NCI-H226 (cell line): ENCODE measurements at regions not wholly inside any gene's neighbourhood (a gene's known extent, or its start where the extent isn't known, plus 50 kb on each side); places are given as distances from the start of the nearest gene placed in this dataset.
"Not testable (repeated sequence)": the region's sequence is repeated elsewhere in the genome, so short reads cannot be mapped to it uniquely, and the experiment has no call there.

Experiments used
- DNase-seq: peaks from one replicate; pipeline ENCODE4 v3.0.0-alpha.2; 2015

DNA sequence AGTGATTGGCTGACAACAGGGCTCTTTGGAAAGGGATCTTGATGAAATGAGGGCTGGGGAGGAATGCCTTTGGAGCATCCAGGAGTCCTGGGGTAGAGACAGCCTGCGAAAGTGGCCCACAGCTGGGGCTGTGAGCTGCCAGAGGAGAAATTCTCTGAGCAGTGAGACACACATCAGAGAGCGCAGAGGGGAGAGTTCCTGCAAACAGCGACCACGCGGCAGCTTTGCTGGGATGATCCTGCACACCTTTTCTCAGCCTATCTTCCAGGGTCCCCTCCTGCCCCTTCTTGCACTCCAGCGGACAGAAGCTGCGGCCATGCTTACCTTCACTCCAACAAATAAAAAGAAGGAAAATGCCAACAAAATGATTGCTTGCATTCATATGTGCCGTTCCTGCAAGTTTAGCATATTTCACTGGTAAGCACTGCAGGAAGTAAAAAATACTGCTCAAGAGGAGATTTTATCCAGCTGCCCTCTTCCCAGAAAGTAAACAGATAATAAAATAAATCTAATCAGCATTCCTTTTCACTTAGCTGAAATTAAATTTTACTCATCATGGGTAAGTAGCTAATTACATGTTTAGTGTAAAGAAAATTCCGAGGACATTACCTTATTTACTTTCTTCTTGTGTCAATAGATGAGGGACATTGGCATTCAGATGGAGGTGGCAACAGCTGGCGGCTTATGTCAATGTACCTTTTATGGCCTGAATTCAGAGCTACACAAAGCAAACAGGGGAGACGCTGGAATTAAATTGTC lies 339.9 kb upstream of the ARID1B start:
- no peak for DNase-seq

DNA sequence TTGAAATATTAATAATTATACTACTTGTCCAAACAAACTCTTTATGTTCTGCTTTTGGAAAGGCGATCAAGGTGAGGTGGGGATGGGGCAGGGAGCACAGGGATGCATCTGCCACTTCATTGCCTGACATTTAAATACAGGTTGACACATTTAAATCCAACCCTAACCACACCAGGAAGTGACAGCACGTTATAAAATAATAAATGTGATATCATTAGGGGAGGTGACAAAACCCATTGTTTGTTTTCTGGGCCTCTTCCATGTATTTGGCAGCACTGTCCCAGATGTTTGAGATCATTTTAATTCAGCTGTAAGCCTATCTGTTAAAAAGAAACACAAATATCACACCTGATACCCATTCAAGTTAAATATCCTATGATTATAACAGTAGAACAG lies 342.4 kb upstream of the ARID1B start:
- no peak for DNase-seq

DNA sequence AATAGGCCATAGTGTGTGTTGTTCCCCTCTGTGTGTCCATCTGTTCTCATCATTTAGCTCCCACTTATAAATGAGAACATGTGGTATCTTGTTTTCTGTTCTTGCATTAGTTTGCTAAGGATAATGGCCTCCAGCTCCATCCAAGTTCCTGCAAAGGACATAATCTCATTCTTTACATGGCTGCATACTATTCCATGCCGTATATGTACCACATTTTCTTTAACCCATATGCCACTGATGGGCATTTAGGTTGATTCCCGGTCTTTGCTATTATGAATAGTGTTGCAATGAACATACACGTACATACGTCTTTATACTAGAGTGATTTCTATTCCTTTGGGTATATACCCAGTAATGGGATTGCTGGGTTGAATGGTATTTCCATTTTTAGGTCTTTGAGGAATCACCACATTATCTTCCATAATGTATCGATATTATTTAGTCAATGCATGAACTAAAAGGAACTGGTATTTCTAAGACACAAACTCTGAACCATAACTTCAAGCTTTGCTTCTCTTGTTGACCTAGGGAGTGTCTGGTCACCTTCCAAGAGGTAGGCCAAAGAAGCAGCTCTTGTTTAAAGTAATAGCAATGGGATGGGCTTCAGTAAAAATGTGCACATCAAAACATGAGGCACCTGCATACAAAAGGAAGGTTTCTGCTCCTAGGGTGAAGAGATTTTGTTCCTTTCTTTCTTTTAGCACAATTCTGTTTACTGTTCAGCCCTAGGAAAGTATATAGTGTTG lies 343.0 kb upstream of the ARID1B start:
- DNase-seq = no peak

- DNase-seq = no peak
Observed at GRCh38 chr6:156432543-156432942, 344.6 kb upstream of the ARID1B start.

DNA sequence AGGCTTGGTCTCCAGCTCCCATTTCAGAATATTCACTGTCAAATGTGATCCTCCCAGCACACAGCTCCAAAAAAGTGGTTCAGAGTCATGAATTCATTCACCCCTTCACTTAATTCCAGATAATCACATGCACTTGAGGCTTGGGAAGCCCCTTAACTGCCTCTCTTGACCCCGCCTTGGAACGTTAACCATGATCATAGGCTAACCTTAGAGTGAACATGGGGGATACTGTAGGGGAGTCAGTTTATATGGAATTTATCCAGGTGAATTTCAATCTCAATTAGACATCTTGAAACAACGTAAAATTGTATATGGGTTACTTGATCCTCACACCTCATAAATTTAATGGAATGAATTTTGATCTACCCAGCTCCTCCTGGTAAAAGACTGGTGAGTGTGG lies 346.8 kb upstream of the ARID1B start:
- no peak for DNase-seq

DNA sequence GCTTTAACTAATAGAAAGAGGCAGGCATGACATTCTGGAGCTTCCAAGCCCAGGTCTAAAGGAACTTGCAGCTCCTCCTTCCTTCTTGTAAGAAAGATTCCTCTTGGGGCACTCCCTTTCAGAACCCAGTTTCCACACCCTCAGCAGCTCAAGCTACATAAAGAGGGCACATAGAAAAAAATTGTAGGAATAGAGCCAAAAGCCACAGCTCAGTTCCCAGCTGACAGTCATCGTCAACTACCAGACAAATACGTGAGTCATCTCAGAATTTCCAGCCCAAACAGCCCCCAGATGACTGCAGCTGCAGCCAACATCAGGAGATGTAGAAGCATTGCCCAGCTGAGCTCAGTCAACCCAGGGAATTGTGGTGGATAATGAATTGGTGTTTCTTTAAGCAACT lies 349.8 kb upstream of the ARID1B start:
- DNase-seq = no peak

- no peak for DNase-seq
Observed at GRCh38 chr6:156425359-156426020, 351.7 kb upstream of the ARID1B start.

GRCh38 chr6:156423829-156424228 lies 353.3 kb upstream of the ARID1B start:
- no peak for DNase-seq

- DNase-seq = no peak
Observed at GRCh38 chr6:156423075-156423474, 354.1 kb upstream of the ARID1B start.

GRCh38 chr6:156421933-156422332 lies 355.2 kb upstream of the ARID1B start:
- DNase-seq = no peak

DNA sequence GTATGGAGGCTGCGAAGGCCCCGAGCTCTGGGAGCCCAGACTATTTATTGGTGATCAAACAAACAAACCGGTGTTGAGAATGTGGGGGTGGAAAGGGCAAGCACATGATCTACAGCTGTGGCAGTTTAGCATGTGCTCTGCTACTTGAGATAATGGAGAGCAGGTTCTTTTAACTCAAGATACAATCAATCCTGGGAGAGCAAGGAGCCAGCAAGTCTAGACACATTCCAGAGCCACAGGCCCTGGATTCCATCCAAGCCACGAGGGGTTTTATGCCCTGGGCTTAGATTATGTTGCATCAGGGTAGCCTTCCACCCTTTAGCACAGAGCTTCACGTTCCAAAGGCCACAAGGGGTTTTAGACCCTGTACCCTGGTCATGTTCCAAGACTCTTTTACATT lies 355.9 kb upstream of the ARID1B start:
- not testable (repeated sequence) for DNase-seq

- DNase-seq = no peak
Observed at GRCh38 chr6:156420172-156420993, 356.8 kb upstream of the ARID1B start.

DNA sequence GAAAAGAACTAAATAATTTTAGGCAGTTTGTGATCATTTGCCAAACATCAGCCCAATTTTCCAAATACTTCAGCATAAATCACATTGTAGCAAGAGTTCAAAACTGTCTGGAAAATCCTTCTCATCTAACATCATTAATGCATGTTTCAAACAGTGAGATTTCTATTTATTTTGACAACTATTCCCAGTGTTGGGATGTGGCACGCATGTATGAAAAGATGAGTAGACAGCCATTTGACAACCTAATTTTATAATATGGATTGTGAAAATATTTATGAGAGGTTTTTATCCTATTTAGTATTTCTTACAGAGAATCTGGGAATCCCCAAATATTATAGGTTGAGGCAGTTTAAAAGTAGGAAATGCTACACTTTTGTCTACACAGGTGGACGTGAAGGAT lies 357.6 kb upstream of the ARID1B start:
- no peak for DNase-seq

- DNase-seq = no peak
Observed at GRCh38 chr6:156418253-156418652, 358.9 kb upstream of the ARID1B start.

DNA sequence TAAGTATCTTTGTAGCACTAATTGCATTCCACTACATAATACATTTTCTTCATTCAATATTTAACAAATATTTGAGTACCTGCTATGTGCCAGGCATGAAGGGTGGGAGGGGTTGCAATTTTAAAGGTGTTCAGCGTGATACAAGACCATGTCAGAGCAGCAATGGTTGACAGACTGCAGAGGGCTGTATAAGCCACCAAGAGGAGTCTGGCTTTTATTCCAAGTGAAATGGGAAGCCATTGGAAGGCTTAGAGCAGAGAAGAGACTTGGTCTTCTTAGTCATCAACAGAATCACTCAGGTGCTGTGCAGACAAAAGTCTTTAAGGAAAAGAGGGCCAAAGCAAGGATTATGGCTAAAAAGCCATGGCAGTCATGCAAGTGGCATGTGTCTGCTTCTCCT lies 360.8 kb upstream of the ARID1B start:
- DNase-seq = no peak

GRCh38 chr6:156413154-156413553 lies 364.0 kb upstream of the ARID1B start:
- no peak for DNase-seq

- DNase-seq = no peak
Observed at GRCh38 chr6:156410649-156411048, 366.5 kb upstream of the ARID1B start.

DNA sequence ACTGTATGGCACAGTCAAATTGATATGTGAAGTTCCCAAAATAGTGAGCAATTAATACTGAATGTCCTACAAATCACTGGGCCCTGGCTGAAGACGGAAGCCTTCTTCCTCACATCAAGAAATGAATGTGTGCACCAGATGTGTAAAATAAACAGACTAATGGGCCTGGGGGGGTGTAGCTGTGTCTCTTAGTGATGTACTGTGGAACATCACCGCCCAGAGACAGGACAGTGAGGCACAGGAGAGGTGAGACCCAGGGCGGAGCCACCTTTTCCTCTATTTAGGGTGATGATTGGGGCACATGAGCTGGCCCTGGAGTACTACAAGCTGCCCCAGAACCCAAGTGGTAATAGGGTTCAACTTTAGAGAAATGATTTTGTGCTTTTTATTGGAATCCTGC lies 368.5 kb upstream of the ARID1B start:
- no peak for DNase-seq

DNA sequence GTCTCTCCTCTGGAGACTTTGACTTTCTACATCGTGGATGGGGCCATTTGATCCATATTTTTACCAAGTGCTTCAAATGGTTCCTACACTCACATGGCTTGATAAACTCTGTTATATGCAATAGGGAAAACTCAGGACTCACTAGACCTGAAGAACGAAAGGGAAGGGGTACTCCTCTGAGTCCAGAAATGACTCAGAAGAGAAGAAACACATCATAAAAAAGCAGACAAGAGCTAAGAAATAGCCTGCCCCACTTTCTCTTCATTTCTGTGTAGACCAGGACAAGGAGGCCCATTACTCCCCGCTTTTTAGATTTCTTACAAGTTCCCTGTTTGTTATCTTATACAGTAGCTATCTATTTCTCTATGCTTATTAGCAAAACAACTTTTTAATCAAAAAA lies 369.8 kb upstream of the ARID1B start:
- no peak for DNase-seq

DNA sequence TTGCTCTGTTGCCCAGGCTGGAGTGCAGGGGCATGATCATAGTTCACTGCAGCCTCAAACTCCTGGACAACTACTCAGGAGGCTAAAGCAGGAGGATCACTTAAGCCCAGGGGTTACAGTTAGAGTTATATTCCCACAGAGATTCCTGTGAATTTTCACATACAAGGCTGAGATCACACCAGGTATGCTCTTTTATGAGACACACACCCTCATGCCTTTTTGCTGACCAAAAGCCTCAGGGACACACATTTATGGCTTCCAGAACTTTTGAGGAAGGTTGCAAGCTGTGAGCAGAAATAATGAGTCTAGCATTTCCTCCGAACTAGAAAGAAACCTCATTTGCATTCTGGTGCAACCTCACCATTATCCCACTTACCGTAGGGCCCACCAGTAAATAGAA lies 370.5 kb upstream of the ARID1B start:
- DNase-seq = no peak

- no peak for DNase-seq
Observed at GRCh38 chr6:156406099-156406498, 371.1 kb upstream of the ARID1B start.

DNA sequence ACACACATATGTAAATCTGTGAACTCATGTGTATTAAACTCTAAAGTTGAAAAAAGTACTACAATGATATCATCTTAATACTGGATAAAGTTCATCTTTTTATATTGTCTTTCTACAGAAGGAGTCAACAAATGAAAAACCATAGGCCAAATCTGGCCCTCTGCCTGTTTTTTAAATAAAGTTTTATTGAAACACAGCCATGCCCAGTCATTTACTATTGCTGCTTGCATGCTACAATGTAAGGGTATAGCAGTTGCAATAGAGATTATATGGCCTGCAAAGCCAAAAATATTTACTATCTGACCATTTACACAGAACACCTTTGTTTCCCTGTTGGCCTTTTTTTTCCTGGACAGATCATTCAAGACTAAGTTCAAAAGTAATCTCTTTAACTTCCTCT lies 374.6 kb upstream of the ARID1B start:
- no peak for DNase-seq

GRCh38 chr6:156402227-156402626 lies 375.0 kb upstream of the ARID1B start:
- DNase-seq = no peak
